ENCODE measurements at regions not wholly inside any gene's neighbourhood (a gene's known extent, or its start where the extent isn't known, plus 50 kb on each side); places are given as distances from the start of the nearest gene placed in this dataset.
"Not testable (repeated sequence)": the region's sequence is repeated elsewhere in the genome, so short reads cannot be mapped to it uniquely, and the experiment has no call there.

DNA sequence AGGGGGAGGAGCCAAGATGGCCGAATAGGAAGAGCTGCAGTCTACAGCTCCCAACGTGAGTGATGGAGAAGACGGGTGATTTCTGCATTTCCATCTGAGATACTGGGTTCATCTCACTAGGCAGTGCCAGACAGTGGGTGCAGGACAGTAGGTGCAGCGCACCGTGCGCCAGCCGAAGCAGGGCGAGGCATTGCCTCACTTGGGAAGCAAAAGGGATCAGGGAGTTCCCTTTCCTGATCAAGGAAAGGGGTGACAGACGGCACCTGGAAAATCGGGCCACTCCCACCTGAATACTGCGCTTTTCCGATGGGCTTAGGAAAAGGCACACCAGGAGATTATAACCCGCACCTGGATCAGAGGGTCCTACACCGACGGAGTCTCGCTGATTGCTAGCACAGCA lies 121.1 kb upstream of the SESTD1 start:
- DNase-seq (ENCODE audit: low read depth) = not testable (repeated sequence)

- no peak for DNase-seq (ENCODE audit: low read depth)
These were observed 119.3 kb upstream of the SESTD1 start for GRCh38 chr2:179383975-179384374.

- DNase-seq (ENCODE audit: low read depth) = peak; percentile 50
These were observed 112.7 kb upstream of the SESTD1 start for GRCh38 chr2:179377296-179377695.

- DNase-seq (ENCODE audit: low read depth) = peak; percentile 64
These were observed 112.2 kb upstream of the SESTD1 start for GRCh38 chr2:179376881-179377280.

DNA sequence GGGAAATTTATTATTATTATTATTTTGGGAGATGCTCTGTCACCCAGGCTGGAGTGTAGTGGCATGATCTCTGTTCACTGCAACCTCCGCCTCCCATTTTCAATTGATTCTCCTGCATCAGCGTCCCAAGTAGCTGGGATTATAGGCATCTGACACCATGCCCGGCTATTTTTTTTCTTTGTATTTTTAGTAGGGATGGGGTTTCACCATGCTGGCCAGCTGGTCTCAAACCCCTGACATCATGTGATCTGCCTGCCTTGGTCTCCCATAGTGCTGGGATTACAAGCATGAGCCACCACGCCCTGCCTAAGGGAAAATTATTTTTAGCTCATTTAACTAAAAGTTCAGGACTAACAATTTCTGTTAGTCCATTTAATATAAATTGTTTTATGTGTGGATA lies 109.2 kb upstream of the SESTD1 start:
- no peak for DNase-seq (ENCODE audit: low read depth)

- DNase-seq (ENCODE audit: low read depth) = not testable (repeated sequence)
These were observed 100.9 kb upstream of the SESTD1 start for GRCh38 chr2:179365561-179365960.

DNA sequence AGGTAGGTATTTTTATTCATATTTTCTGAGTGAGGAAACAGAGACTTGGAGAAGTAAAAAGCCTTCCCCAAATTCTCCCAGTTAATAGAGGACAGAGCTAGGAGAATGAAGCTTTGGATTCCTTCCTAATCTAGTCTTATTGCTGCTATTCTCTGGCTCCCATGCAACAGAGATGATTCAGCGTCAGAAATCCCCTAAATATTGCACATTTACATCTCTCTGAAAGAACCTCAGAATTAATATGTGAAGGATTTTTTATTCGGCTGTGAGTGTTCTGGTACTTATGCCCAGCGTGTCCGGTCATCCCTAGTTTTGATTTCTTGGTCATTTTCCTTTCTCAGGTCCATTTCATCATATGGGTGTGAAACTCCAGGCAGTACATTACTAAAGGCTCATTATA lies 91.2 kb upstream of the SESTD1 start:
- peak; percentile 53 for DNase-seq (ENCODE audit: low read depth)

- DNase-seq (ENCODE audit: low read depth) = no peak
These were observed 90.3 kb upstream of the SESTD1 start for GRCh38 chr2:179354739-179355537.

DNA sequence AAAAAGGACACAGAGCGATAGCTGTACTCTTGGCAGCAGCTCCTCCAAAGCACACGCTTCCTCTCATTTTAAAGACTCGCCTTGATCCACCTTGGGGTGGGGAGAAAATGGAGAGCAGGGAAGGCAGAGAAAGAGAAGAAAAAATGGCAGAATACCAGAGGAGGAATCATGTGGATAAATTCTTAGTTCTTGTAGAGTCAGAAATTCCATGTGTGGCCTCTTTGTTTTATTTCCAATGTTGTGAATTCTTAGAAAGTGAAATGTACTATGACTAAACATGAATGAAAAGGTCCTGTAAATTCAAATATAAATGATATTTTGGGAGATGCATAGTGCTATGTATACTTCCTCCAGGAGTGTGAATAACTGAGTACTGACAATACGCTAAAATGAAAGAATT lies 89.7 kb upstream of the SESTD1 start:
- DNase-seq (ENCODE audit: low read depth) = no peak

GRCh38 chr2:179352181-179352580 lies 87.5 kb upstream of the SESTD1 start:
- DNase-seq (ENCODE audit: low read depth) = no peak

DNA sequence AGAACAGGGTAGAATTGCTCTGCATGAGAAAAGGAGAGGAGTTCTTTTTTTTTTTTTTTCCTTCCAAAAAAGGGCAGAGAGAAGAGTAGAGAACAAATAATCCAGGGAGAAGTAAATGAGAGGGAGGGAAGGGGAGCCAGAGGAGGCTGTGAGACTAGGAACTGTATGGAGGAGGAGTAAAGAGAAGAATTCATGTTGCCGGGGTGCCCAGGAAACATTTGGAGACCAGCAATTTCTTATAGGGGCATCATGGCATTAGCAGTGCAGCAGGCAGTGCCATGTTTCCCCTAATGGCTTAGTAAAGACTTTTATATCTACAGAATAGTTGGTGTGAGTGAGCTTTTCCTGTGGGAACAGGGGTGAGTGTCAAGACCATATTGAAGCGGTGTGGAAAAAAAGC lies 86.4 kb upstream of the SESTD1 start:
- DNase-seq (ENCODE audit: low read depth) = no peak

- no peak for DNase-seq (ENCODE audit: low read depth)
These were observed 85.2 kb upstream of the SESTD1 start for GRCh38 chr2:179349670-179350303.

DNA sequence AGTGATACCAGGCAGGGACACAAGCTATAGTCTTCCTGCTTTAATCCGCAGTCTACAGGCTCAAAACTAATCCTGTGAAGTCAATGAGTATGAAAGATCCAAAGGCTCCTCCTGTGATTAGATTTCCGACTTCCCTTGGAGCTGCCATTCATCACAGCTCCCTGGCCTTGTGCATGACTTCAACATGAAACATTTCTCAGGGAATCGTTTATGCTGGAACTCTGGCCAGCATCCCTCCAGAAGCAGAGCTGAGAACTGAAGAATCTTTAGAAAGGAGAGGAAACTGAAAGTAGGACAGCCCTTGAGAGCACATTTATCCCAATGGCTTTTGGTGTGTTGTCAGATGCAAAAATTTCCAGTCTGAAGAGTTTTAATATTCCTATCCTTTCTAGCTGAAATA lies 84.3 kb upstream of the SESTD1 start:
- no peak for DNase-seq (ENCODE audit: low read depth)

- no peak for DNase-seq (ENCODE audit: low read depth)
These were observed 80.3 kb upstream of the SESTD1 start for GRCh38 chr2:179344970-179345369.

DNA sequence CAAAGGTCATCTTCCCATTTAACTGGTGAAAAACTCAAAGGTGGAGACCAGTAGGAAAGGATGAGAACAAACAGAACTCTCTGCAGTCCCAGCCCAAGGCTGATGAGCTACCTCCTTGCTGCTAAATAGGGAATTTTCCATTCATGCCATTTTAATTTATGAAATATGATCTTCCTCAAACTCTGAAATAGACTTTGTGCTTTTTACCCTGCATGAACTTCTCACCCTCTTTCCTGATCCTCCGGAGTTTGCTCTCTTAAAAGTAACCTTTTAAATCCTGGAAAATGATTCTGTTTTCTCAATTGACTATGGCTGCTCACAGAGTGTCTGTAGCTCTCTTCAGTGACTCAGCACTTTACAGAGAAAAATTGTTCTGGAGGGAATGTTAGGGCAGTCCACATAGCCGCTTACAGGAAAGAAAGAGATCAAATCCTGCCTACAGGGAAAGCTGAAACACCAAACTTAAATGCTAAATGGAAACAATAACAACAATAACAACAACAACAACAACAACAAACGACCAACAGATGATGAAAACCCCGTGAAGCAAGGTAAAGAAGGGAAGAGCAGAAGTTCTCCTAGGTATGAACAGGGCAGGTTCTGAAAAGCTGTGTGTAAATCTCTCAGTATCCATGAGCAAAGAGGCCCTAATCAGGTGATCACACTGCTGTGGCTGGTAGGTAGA lies 79.8 kb upstream of the SESTD1 start:
- peak; percentile 47 for DNase-seq (ENCODE audit: low read depth)

GRCh38 chr2:179343945-179344279 lies 79.3 kb upstream of the SESTD1 start:
- DNase-seq (ENCODE audit: low read depth) = no peak

GRCh38 chr2:179341152-179341866 lies 76.7 kb upstream of the SESTD1 start:
- DNase-seq (ENCODE audit: low read depth) = no peak

GRCh38 chr2:179340678-179341077 lies 76.0 kb upstream of the SESTD1 start:
- DNase-seq (ENCODE audit: low read depth) = peak; percentile 45

DNA sequence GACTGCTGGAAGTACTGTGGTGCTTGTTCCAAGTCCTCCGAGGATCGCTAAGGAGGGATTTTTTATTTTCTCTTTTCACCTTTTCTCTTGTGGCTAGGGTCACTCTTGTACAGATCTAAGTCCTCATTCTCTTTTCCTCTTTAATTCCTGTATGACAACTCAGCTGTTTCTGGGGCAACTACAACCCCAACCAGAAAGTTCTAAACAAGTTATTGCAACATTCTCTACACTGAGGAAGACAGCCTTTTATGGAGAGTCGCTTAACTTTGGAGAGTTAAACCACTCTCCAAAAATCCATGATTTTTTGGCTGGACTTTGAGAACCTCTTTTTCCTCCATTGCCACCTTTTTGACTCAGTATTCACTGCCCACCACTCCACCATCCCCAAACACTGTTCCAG lies 74.0 kb upstream of the SESTD1 start:
- peak; percentile 70 for DNase-seq (ENCODE audit: low read depth)

DNA sequence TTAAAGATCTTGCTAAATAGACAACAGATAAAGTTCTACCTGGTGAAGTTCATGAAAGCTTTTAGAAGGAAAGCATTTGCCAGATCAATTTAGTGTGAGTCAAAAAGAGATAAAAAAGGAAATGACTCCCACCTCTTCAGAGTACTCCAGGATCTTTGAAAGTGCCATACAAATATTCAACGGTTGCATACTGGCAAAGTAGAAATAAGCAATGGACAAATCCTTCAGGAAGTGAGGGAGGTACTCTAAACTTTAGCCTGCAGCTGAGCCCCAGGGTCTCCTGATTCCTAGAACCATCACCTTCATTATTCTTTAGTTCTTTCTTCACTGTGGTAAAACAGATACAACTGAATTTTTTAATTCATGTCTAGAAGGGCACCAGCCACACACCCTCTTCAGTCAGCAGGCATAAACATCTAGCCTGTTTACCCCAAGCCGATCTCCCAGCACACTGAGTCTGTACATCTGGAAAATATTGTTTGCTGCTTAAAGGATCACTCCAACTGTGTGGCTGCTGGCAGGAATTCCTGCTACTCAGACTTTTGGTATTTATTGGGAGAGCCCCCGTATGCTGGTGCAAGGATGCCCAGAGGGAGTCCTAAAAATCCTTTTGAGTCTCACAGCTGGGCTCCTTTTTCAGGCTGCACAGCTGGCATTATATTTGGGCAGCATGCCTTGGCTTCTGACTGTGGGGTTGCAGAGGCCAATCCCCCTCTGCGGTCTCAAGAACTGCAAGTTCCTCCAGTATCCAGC lies 72.3 kb upstream of the SESTD1 start:
- peak; percentile 44 for DNase-seq (ENCODE audit: low read depth)

DNA sequence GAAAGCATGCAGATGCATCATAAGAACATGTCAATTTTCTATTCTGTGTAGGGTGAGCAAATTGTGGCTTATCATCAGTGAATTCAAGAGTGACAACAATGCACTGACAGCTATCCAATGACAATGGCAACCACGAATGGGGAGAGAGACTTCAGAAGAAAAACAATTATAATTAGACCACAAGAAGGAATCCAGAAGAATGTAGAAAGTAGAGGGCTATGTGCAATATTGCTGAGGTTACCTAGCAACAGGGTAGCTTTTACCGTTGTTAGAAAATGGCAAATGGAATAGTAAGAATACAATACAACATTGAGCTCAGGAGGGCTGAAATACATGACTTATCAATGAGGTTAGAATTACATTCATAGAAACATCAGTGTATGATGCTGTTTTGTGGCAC lies 71.1 kb upstream of the SESTD1 start:
- no peak for DNase-seq (ENCODE audit: low read depth)

DNA sequence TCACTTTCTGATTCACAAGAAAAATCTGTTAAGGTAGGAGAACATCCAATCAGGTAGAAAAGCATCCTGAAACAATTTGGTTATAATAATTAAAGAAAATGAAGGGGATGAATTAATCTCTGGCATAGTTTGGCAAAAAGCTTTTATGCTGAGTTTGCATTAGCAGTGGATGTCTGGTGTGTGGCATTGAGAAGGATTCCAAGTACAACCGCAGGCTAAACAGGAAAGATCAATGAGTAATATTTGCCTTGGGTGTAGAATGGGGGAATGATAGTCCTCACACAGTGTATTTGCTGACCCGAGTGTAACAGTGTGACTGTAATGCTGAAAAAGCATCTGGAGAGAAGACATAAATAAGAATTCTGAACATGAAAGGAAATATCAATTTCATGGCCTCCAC lies 68.3 kb upstream of the SESTD1 start:
- peak; percentile 89 for DNase-seq (ENCODE audit: low read depth)
